Activated effector memory CD4-positive, alpha-beta T cell treated with Interleukin-2 at 50 U/mL for 16 hours (primary cell): ENCODE measurements at regions not wholly inside any gene's neighbourhood (a gene's known extent, or its start where the extent isn't known, plus 50 kb on each side); places are given as distances from the start of the nearest gene placed in this dataset.

ENCODE experiments used
- DNase-seq: peaks from one replicate; pipeline ENCODE4 v3.0.0-alpha.2; 2020

- no peak for DNase-seq
These were observed 49.7 kb downstream of the CYRIA start for GRCh38 chr2:16615687-16616615.

GRCh38 chr2:16615246-16615645 is 50.4 kb downstream of the CYRIA start:
- DNase-seq: no peak

- DNase-seq: no peak
These were observed 51.2 kb downstream of the CYRIA start for GRCh38 chr2:16614314-16614860.

GRCh38 chr2:16613539-16614011 is 52.1 kb downstream of the CYRIA start:
- DNase-seq: no peak

- DNase-seq: no peak
These were observed 53.1 kb downstream of the CYRIA start for GRCh38 chr2:16612490-16612889.

- no peak for DNase-seq
These were observed 55.8 kb downstream of the CYRIA start for GRCh38 chr2:16609786-16610185.

- DNase-seq: peak; percentile 71
These were observed 56.7 kb downstream of the CYRIA start for GRCh38 chr2:16608661-16609643.

GRCh38 chr2:16607301-16607700 is 58.3 kb downstream of the CYRIA start:
- no peak for DNase-seq

- no peak for DNase-seq
These were observed 61.4 kb downstream of the CYRIA start for GRCh38 chr2:16604236-16604635.

GRCh38 chr2:16591370-16591933 is 74.2 kb downstream of the CYRIA start:
- DNase-seq: no peak

- no peak for DNase-seq
These were observed 76.2 kb downstream of the CYRIA start for GRCh38 chr2:16589465-16589864.

- no peak for DNase-seq
These were observed 77.1 kb downstream of the CYRIA start for GRCh38 chr2:16588565-16588964.

- DNase-seq: no peak
These were observed 78.0 kb downstream of the CYRIA start for GRCh38 chr2:16587601-16588000.

- DNase-seq: no peak
These were observed 80.7 kb downstream of the CYRIA start for GRCh38 chr2:16584824-16585540.

GRCh38 chr2:16584084-16584483 is 81.5 kb downstream of the CYRIA start:
- DNase-seq: no peak

- DNase-seq: no peak
These were observed 84.4 kb downstream of the CYRIA start for GRCh38 chr2:16581241-16581640.

GRCh38 chr2:16578081-16578480 is 87.6 kb downstream of the CYRIA start:
- DNase-seq: no peak

GRCh38 chr2:16570516-16570915 is 95.1 kb downstream of the CYRIA start:
- no peak for DNase-seq

- DNase-seq: no peak
These were observed 96.4 kb downstream of the CYRIA start for GRCh38 chr2:16568998-16569784.

GRCh38 chr2:16566701-16567100 is 98.9 kb downstream of the CYRIA start:
- DNase-seq: no peak

GRCh38 chr2:16565481-16565880 is 100.2 kb downstream of the CYRIA start:
- DNase-seq: no peak
